GM06990 (cell line): ENCODE measurements at regions not wholly inside any gene's neighbourhood (a gene's known extent, or its start where the extent isn't known, plus 50 kb on each side); places are given as distances from the start of the nearest gene placed in this dataset.

Experiments used
- DNase-seq: peaks from one replicate; pipeline ENCODE4 v3.0.0-alpha.2; 2011; ENCODE audit not compliant: insufficient read length; ENCODE audit errors: extremely low read depth
- H3K27me3 ChIP-seq: replicated peaks from 2 replicates; pipeline ENCODE4 v1.6.0; 2011; ENCODE audit warnings: low read length; ENCODE audit not compliant: control insufficient read depth, insufficient read depth
- H3K36me3 ChIP-seq: 2 replicates; pipeline ENCODE4 v1.5.1; 2011; ENCODE audit warnings: low read length; ENCODE audit not compliant: control insufficient read depth, insufficient read depth
- H3K4me3 ChIP-seq: replicated peaks from 2 replicates; pipeline ENCODE4 v1.5.1; 2011; ENCODE audit warnings: low read depth, mild to moderate bottlenecking, control low read depth, low read length
- CTCF ChIP-seq: IDR thresholded peaks from 2 replicates; pipeline ENCODE4 v1.5.1; 2011; ENCODE audit warnings: low read length, control low read depth, mild to moderate bottlenecking, inconsistent platforms; ENCODE audit not compliant: insufficient read depth, poor library complexity, severe bottlenecking

- Histone ChIP-seq H3K36me3 (no peaks in the 10 kb centered on the region), H3K27me3 (no peaks in the 10 kb centered on the region), H3K4me3 (no peak overlapping the region)
- DNase-seq: no peak
- TF ChIP-seq CTCF: no peak
Measured at GRCh38 chr1:193709607-193710006, 523.2 kb upstream of the B3GALT2 start.

- no peaks in the 10 kb centered on the region for H3K27me3 ChIP-seq
- DNase-seq: no peak
- H3K36me3 ChIP-seq: no peaks in the 10 kb centered on the region
- TF ChIP-seq CTCF: no peak
- no peak overlapping the region for H3K4me3 ChIP-seq
Measured at GRCh38 chr1:193707271-193708021, 521.0 kb upstream of the B3GALT2 start.

GRCh38 chr1:193706766-193707165 is 520.4 kb upstream of the B3GALT2 start:
- Histone ChIP-seq H3K36me3 (no peaks in the 10 kb centered on the region), H3K4me3 (no peak overlapping the region), H3K27me3 (no peaks in the 10 kb centered on the region)
- DNase-seq: no peak
- TF ChIP-seq CTCF: no peak

- no peak for TF ChIP-seq CTCF
- DNase-seq: no peak
- Histone ChIP-seq H3K36me3 (no peaks in the 10 kb centered on the region), H3K4me3 (no peak overlapping the region), H3K27me3 (no peaks in the 10 kb centered on the region)
Measured at GRCh38 chr1:193705554-193705981, 519.2 kb upstream of the B3GALT2 start.

GRCh38 chr1:193703655-193704054 is 517.2 kb upstream of the B3GALT2 start:
- DNase-seq: no peak
- H3K36me3 ChIP-seq: no peaks in the 10 kb centered on the region
- no peak for TF ChIP-seq CTCF

More at GRCh38 chr1:193703655-193704054, 517.2 kb upstream of the B3GALT2 start:
- Histone ChIP-seq H3K27me3 (no peaks in the 10 kb centered on the region), H3K4me3 (no peak overlapping the region)
